ENCODE measurements at regions not wholly inside any gene's neighbourhood (a gene's known extent, or its start where the extent isn't known, plus 50 kb on each side); places are given as distances from the start of the nearest gene placed in this dataset.

- no peak overlapping the region for H3K27ac ChIP-seq
- TF ChIP-seq CTCF (conservative IDR thresholded peaks at IDR 0.05; ENCODE audit: low read depth) = no peak
- POLR2A ChIA-PET (ENCODE audit: low non-redundant PET) = no interaction called here
- DNase-seq (ENCODE audit: low spot score) = no peak
- CTCF ChIA-PET = interaction anchor here (0.6 kb wide), 1 partner anchor 705 kb away, joined by 3 read pairs; no protein-coding TSS in a partner anchor
Measured at GRCh38 chr4:130698251-130698650, 1602.3 kb downstream of the C4orf33 start.

GRCh38 chr4:130699004-130699403 lies 1603.1 kb downstream of the C4orf33 start:
- DNase-seq (ENCODE audit: low spot score) = no peak
- ChIA-PET POLR2A (ENCODE audit: low non-redundant PET) (no interaction called here), CTCF (no interaction called here)
- no peak overlapping the region for H3K27ac ChIP-seq
- no peak for TF ChIP-seq CTCF (conservative IDR thresholded peaks at IDR 0.05; ENCODE audit: low read depth)

GRCh38 chr4:130703211-130703935 lies 1607.4 kb downstream of the C4orf33 start:
- H3K27ac ChIP-seq = no peak overlapping the region
- peak; percentile 11 for DNase-seq (ENCODE audit: low spot score)
- ChIA-PET POLR2A (ENCODE audit: low non-redundant PET) (no interaction called here), CTCF (interaction anchor here (0.5 kb wide), 1 partner anchor 94 kb away, joined by 3 read pairs; no protein-coding TSS in a partner anchor)
- TF ChIP-seq CTCF (conservative IDR thresholded peaks at IDR 0.05; ENCODE audit: low read depth) = no peak

GRCh38 chr4:130705023-130705422 lies 1609.1 kb downstream of the C4orf33 start:
- TF ChIP-seq CTCF (conservative IDR thresholded peaks at IDR 0.05; ENCODE audit: low read depth) = no peak
- ChIA-PET CTCF (interaction anchor here (0.6 to 1.6 kb wide), 3 partner anchors 14 to 778 kb away, joined by 3 to 13 read pairs (median 4); no protein-coding TSS in a partner anchor), POLR2A (ENCODE audit: low non-redundant PET) (no interaction called here)
- H3K27ac ChIP-seq = no peak overlapping the region
- peak; percentile 8 for DNase-seq (ENCODE audit: low spot score)

GRCh38 chr4:130712038-130712437 lies 1616.1 kb downstream of the C4orf33 start:
- ChIA-PET POLR2A (ENCODE audit: low non-redundant PET) (no interaction called here), CTCF (no interaction called here)
- peak; percentile 67 for DNase-seq (ENCODE audit: low spot score)
- H3K27ac ChIP-seq = no peak overlapping the region
- no peak for TF ChIP-seq CTCF (conservative IDR thresholded peaks at IDR 0.05; ENCODE audit: low read depth)

- ChIA-PET POLR2A (ENCODE audit: low non-redundant PET) (no interaction called here), CTCF (no interaction called here)
- no peak overlapping the region for H3K27ac ChIP-seq
- no peak for TF ChIP-seq CTCF (conservative IDR thresholded peaks at IDR 0.05; ENCODE audit: low read depth)
- no peak for DNase-seq (ENCODE audit: low spot score)
Measured at GRCh38 chr4:130714006-130714405, 1618.1 kb downstream of the C4orf33 start.
